ENCODE measurements at regions not wholly inside any gene's neighbourhood (a gene's known extent, or its start where the extent isn't known, plus 50 kb on each side); places are given as distances from the start of the nearest gene placed in this dataset.
A peak's percentile ranks its signal among the peaks of the same experiment; 100 is the strongest.

- H3K36me3 Mint-ChIP-seq (ENCODE audit: low read depth): no peaks in the 10 kb centered on the region
- H3K4me1 Mint-ChIP-seq: no peaks in the 10 kb centered on the region
- no peak for TF ChIP-seq CTCF (conservative IDR thresholded peaks at IDR 0.05)
- H3K27ac Mint-ChIP-seq (ENCODE audit: unreplicated experiment): no peak overlapping the region
- no peak for DNase-seq (ENCODE audit: low read depth, low spot score)
- H3K4me3 Mint-ChIP-seq: no peak overlapping the region
- H3K9me3 Mint-ChIP-seq: peaks cover 3% of the 10 kb centered on the region
- H3K27me3 Mint-ChIP-seq (ENCODE audit: low read depth): no peaks in the 10 kb centered on the region
These were observed 177.0 kb upstream of the GLI3 start for GRCh38 chr7:42414028-42414427.

- H3K27me3 Mint-ChIP-seq (ENCODE audit: low read depth): no peaks in the 10 kb centered on the region
- TF ChIP-seq CTCF (conservative IDR thresholded peaks at IDR 0.05): no peak
- H3K4me1 Mint-ChIP-seq: peaks cover 4% of the 10 kb centered on the region
- peaks cover 3% of the 10 kb centered on the region for H3K9me3 Mint-ChIP-seq
- no peak overlapping the region for H3K4me3 Mint-ChIP-seq
- H3K36me3 Mint-ChIP-seq (ENCODE audit: low read depth): no peaks in the 10 kb centered on the region
- no peak for DNase-seq (ENCODE audit: low read depth, low spot score)
- H3K27ac Mint-ChIP-seq (ENCODE audit: unreplicated experiment): peak overlapping the region; percentile 75
These were observed 172.3 kb upstream of the GLI3 start for GRCh38 chr7:42409296-42409695.

DNA sequence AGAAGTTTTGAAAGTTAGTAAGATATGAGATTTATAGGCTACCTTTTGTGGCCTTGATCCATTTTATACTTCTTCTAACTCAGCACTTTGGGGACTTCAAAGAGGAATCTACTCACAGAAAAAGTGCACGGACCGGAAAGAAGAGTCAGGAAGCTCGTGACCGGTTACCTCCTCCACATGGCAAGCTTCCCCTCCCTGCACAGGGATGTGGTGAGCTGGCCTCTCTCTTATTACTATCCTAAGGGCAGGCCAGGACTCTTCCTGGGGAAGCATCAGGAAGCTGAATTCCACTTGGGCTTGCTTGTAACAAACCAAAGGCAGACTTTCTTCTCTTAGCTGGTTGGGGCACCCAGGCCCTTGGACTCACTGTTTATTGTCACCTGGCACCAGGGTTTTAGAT is 170.8 kb upstream of the GLI3 start:
- DNase-seq (ENCODE audit: low read depth, low spot score): no peak
- TF ChIP-seq CTCF (conservative IDR thresholded peaks at IDR 0.05): no peak
- H3K4me3 Mint-ChIP-seq: no peak overlapping the region
- peaks cover 4% of the 10 kb centered on the region for H3K4me1 Mint-ChIP-seq
- H3K27ac Mint-ChIP-seq (ENCODE audit: unreplicated experiment): no peak overlapping the region
- peaks cover 3% of the 10 kb centered on the region for H3K9me3 Mint-ChIP-seq
- no peaks in the 10 kb centered on the region for H3K27me3 Mint-ChIP-seq (ENCODE audit: low read depth)
- H3K36me3 Mint-ChIP-seq (ENCODE audit: low read depth): no peaks in the 10 kb centered on the region

DNA sequence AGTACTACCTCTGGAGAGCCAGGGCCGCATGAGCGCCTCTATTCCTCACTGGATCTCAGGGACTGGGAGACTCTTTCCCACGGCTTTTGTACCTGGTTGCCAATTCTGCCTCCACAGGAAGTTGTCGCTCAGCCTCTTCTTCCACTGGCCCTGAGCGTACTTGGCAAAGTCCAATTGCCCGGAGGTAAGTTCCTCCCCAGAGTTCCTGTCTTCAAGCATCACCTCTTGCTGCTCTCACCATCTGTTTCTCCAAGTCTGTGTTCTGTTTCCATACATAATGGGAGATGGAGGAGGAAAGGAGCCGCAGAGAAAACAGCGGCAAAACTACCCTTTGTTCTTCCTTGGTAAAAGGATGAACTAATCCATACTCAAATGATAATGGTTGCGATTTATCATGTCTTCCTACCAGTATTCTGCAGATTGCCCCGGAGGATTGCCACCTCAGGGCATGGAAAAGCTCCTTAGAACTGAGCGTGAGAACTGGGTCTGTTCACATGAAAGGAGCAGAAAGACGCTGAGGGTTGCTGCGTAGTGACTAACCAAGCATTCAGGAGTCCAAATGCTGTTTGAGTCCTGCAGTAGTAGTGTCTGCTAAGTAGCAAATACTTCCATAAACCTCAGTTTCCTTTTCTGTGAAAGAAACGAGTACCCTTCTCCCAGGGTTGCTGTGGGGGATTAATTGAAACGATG is 170.2 kb upstream of the GLI3 start:
- no peaks in the 10 kb centered on the region for H3K27me3 Mint-ChIP-seq (ENCODE audit: low read depth)
- no peak for TF ChIP-seq CTCF (conservative IDR thresholded peaks at IDR 0.05)
- H3K36me3 Mint-ChIP-seq (ENCODE audit: low read depth): no peaks in the 10 kb centered on the region

DNA sequence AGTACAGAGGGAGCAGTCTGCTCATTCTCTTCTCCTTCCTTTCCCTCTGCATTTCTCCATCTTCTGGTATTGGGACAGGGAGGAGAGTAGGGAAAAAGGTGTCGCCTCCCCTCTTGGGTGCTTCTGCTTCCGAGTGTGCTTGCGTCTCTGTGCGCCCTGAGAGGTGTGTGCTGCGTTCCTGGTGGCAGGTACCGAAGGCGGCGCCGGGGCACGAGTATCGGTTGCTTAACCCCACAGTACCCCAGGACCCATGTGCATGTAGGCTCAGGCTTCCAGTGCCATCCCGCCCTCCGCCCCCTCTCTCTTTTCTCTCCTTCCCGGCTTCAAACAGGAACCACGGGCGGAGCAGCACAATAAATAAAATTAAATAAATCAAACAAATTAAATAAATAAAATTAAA is 169.3 kb upstream of the GLI3 start:
- Mint-ChIP-seq H3K9me3 (peaks cover 3% of the 10 kb centered on the region), H3K36me3 (ENCODE audit: low read depth) (no peaks in the 10 kb centered on the region), H3K27ac (ENCODE audit: unreplicated experiment) (no peak overlapping the region), H3K4me1 (peaks cover 4% of the 10 kb centered on the region), H3K27me3 (ENCODE audit: low read depth) (no peaks in the 10 kb centered on the region), H3K4me3 (no peak overlapping the region)
- no peak for TF ChIP-seq CTCF (conservative IDR thresholded peaks at IDR 0.05)
- DNase-seq (ENCODE audit: low read depth, low spot score): no peak

More for the DNA sequence above, 170.2 kb upstream of the GLI3 start:
- H3K9me3 Mint-ChIP-seq: peaks cover 3% of the 10 kb centered on the region
- peaks cover 4% of the 10 kb centered on the region for H3K4me1 Mint-ChIP-seq
- no peak for DNase-seq (ENCODE audit: low read depth, low spot score)
- peak overlapping the region; percentile 75 for H3K27ac Mint-ChIP-seq (ENCODE audit: unreplicated experiment)
- no peak overlapping the region for H3K4me3 Mint-ChIP-seq
